GM21515 (cell line): ENCODE measurements at regions not wholly inside any gene's neighbourhood (a gene's known extent, or its start where the extent isn't known, plus 50 kb on each side); places are given as distances from the start of the nearest gene placed in this dataset.

Experiments
- ATAC-seq: cut with Tn5 transposase; IDR thresholded peaks from one replicate; pipeline ENCODE4 v1.9.1; 2021; ENCODE audit not compliant: unreplicated experiment

DNA sequence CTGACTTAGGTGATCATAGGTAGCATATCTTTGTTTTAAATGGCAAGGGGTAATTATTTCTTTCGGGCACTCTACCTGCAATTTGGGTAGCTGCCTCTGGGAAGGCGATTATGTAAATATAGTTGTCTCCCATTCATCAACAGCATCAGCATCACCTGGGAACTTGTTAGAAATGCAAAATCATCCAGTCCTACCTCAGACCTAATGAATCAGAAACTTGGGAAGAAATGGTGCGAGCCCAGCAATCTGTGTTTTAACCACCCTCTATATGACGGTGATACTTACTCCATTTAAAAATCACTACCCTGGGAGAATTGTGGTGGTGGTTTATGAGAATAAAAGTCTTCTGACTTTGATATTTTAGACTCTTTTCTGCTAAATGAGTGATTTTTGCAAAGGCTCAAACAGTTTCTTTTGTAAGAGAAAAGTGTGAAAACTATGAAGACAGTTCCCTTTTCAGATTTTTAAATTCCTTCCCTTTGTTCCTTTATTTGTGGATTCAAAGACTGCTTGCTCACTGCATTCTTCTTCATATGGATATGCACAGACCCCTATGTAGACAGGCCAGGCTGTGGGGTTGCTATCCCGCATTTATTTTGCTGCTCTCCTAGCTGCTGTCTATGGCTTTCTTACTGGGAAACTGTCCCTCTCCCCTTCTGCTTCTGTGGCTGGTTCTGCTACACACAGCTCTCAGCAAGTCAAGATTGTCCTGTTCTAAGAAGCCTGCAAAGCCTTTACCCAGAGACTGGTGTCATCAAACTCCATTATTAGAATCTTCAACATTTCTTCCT is 365.3 kb downstream of the RNF144B start:
- ATAC-seq = no peak

DNA sequence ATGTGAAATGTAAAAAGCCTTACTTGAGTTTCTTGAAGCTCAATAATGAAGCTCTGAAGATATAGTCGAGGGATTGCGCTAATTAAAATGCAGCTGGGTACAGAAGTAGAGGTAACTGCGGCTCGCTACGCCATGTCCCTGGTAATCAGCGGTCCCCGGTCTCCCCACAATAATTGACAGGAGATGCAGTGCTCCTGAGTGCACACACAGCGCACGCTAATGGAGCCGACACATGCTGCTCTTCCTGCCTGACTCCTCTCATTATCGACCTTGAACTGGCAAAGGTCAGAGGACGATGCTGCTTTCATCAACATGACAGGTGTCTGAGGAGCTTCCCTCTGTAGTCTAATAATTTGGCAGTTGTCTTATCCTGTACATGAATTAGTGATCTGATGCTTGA is 365.9 kb downstream of the RNF144B start:
- ATAC-seq = no peak

DNA sequence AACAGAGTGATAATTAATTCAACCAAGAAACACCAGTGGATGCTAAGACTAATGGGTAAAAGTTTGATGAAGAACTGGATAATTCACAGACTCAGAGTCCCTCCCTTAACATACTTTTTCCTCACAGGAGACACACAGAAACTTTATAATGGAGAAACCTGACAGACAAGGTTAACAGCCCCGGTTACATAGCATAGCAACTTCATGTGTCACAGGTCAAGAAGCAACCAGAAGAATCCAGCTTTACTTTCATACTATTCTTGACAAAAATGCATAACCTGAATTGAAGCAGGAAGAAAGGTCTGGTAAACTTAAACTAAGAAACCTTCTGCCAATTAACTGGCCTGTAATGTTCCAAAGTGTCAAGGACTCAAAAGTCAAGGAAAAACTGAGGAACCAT is 375.9 kb downstream of the RNF144B start:
- no peak for ATAC-seq

DNA sequence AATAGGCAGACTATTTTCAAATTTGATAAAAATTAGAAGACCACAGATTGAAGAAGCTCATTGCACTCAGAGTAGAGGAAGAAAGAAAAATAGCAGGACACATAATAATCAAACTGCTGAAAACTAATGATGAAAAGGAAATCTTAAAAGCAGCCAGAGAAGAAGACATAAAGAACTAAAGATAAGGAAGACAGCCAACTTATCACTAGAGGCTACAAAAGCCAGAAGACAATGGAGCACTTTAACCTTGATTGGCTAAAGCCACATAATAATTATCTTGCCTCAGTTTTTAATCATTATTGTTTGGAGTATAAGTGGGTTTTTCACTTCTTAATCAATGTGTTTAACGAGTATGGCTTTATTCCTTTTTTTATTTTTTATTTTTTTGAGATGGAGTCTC is 397.6 kb downstream of the RNF144B start:
- ATAC-seq = no peak

DNA sequence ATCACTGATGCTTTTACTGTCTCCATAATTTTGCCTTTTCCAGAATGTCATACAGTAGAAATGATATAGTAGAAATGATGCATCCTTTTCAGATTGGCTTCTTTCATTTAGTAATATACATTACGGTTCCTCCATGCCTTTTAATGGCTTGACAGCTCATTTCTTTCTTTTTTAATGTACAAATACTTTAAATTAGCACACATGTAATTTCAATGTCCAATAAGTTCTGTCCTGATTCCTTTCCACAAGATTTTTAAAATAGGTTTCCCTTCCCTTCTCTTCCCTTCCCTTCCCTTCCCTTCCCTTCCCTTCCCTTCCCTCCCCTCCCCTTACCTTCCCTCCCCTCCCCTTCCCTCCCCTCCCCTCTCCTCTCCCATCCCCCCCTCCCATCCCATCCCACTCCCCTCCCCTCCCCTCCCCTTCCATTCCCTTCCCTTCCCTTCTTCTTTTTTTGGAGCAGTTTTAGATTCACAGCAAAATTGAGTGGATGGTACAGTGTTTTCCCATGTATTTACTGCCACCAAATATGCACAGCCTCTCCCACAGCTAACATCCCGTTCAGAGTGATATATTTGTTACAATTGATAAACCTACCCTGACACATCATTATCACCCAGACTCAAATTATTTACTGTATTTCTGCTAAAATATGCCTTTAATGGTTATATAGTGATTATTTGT is 398.8 kb downstream of the RNF144B start:
- ATAC-seq = no peak

DNA sequence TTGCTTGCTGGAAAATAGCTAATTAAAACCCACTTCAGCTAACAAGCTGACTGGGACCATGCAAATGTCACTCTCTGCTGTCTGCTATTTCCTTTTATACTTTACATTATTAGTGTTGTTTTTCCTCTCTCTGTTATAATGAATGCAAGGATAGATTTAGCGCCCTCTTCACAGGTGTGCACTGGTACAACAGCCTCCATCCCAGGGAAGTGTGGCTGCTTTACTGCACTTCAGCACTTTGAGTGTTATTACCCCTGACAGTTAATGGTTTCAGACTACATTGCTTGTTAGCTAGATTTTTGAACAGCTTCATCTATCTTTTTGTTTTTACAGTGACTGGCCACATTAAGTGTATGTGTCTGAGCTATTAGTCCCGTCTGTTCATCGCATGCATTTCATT is 405.7 kb downstream of the RNF144B start:
- no peak for ATAC-seq

DNA sequence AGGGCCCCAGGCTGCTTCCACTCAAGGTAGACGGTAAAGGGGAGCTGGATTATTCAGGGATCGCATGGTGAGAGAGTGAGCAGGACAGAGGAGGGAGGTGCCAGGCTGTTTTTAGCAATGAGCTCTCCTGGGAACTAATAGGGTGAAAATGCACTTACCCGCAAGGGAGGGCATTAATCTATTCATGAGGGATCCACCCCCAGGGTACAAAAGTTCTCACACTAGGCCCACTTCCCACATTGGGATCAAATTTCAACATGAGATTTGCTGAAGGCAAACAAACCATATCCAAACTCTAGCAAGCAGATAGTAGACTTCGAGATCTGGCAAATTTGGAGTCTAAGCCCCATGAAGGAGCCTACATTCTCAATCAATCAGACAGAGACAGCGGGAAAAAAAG is 408.6 kb downstream of the RNF144B start:
- no peak for ATAC-seq

DNA sequence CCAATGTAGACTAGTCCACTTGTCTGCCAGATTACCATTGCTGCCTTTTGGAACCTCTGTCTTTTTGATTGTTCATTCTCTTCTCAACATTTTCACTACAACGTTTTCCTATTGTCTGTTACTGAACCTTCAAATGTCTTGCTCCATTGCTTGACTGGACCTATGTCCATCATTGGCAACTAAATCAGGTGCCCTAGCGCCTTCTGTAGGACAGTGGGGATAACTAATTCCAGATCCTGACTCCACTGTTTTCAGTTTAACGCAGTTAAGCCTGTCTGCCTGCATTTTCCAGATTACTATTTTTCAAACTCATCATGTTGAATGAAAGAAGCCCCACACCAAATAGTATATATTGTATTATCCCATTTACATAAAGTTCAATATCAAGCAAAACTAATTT is 433.6 kb downstream of the RNF144B start:
- no peak for ATAC-seq

DNA sequence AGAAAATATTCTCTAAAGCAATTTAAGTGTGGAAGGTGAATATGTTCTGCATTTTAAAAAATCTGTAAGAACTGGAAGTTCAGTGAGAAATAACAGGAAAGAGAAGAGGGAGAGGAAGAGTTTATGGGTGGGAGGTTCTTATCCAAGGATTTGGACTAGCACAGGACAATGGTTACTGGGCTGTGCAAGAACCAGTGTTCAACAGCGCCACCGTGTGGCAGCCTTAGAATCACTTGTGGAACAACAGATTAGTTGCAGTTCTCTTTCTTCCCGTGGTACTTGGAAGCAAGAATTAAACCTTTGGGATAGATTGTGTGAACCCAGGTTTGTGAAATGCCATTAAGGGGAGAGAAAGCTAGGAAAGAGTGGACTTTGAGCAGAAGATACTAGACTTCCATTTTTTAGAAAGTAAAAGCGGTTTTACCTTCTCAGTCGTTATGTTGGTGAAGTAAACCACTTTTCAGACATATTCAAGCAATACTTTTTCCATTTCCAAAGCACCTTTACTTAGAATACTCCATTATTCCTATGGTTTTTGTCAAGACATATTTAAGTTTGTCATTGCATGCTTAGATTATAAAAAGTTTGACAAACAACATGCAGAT is 436.7 kb downstream of the RNF144B start:
- ATAC-seq = no peak

DNA sequence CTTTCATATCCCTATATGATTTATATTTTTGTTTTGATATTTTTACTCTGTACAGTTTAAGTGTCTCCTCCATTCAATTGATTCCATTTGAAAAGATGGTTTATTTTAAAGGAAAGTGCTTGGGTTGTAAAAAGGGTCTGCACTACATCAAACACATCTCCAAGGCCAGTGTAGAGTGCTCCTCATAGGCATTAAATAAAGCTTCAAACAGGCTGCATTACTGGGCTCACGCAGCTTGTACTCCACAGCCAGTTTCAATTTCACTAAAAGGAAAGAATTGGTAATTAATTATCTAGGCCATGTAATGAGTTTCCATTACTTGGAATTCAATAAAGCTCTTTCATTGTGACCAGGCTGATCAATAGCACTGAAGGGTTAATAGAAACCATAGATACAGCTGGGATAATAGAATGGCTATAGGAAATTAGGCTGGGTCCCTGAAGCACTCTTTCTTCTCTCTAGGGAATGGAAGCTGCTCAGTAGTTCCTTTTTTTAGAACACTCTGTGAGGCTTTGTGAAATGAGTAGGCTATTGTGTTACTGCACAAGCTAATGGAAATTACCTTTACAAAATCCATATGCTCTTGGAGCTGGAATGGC is 442.2 kb downstream of the RNF144B start:
- no peak for ATAC-seq

DNA sequence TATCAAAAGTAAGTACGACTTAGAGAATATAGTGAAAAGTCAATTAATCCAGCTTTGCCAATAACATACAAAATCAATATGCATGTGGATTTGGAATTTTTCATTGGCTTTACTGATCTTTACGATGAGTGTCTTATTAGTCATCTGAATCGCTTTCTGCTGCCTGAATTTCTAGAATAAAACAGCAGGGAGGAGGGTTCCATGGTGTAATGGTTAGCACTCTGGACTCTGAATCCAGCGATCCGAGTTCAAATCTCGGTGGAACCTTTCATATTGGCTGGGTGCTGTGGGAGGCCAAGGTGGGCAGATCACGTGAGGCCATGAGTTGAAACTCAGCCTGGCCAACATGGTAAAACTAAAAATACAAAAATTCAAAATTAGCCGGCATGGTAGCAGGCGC is 448.8 kb downstream of the RNF144B start:
- ATAC-seq = no peak

DNA sequence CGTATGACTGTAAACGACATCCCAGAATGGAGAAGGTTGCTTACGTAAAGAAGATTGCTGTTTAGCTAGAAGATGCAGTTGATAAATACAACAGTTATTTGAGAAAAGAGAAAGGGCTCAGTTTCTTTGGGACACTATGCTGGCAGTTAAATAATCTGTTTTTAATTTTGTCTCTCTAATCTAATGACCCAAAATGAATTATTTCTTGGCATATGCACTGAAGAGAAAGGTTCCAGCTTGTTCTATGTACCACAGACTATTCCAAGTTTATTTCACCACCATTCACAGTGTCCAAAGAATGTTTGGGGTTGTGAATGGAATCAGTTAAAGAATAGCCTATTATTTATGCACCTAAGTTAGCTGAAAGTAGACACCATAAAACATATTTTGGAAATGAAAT is 449.9 kb downstream of the RNF144B start:
- no peak for ATAC-seq

DNA sequence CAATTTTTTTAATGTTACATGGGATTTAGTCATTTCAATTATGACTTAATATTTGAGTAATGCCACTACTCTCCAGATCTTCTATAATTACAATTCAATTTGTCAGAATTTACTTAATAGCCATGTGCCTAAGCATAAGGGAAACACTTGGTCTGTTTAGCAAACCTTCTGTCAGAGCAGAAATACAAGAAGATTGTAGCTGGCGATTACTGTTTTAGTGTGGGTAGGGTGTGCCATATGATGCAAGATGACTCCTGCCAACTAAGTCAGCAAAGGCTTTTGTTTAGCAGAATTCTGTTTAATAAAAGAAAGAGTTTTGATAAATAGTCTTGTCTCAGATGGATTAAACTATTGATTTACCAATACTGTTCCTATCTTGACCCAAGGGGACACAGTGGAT is 455.4 kb downstream of the RNF144B start:
- ATAC-seq = no peak

DNA sequence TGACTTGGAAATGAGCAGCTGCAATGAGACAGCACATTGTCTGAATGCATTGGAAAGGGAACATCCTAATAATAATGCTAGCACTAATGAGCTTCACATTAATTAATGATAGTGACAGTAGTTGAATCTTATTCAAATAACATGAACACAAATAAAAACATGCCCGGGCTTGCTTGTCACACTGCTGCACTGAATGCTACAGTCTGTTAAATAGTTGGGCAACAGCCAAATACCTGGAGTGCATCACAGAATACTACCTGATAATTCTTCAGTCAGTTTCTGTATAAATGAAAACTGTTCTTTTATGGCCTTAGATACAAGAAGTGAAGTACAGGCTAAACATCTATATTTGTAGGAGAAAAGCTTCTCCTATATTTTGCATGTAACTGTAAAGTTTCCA is 458.7 kb downstream of the RNF144B start:
- no peak for ATAC-seq

DNA sequence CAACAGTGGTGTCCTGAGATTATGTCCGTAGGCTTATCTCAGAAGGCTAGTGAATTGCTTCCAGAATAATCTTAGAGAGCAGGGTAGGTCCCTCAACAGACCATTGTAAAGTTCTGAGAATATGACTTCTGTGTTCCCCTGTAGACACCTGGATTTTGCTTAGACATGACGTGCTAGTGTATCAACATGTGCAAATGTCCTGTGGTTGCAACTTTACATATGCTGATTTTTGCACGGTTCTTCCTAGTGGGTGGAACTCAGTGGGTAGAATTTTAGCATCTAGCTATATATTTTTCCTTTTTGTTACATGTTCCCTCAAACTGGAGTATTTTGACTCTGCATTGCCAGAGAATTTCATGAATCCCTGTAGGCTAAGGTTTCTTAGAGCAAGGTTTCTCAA is 459.2 kb downstream of the RNF144B start:
- no peak for ATAC-seq

DNA sequence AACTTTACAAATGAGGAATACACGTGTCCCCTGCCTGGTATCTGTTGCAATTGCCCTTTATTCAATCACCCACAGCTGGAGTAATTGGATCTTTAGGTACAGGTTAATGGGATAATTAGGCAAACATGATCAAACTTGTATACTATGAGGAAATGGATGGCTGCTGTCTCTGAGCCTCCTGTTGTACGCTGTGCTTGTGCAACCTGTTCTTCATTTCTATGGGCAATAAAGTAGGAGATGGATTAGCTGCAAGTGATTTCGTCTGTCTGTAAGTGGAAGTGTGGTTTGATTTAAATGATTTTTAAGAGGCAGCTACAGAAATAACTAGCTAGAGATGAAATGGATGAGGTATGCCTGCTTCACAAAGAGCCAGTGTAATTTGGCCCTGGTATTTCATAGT is 474.1 kb downstream of the RNF144B start:
- no peak for ATAC-seq

DNA sequence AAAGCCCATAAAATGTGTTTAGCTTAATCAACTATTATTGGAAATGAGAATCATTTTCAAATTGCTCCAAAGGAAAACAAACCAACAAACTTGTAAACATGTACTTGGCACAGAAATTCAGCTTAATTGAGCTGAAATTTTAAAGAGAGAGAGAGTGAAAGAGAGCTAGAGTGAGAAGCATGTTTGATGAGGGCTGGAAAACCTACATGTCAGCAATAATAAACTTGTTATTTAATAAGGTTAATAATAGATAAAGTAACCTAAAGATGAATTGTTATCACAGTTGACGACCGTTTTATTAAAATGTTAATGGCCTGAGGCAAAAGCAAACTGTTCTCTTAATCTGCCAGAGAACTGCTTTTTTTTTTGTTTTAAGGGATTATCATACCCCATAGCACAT is 496.1 kb downstream of the RNF144B start:
- ATAC-seq = no peak

DNA sequence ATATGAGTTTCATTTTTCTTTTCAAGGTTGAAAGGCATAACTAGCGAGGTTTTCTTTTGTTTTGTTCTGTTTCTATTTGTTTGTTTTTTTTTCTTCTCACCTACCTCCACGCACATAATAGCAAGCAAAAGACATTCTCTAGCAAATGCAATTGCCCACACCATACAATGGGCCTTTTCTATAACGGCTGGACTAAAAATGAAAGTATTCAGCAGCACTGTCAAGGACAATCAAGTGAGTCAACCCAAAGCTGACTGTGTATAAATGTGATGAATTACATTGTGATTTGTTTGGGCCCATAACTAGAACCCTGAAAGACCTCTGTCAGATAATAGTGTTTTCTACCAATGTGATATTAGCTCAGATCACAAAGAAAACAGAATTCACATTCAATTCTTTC is 496.7 kb downstream of the RNF144B start:
- no peak for ATAC-seq

DNA sequence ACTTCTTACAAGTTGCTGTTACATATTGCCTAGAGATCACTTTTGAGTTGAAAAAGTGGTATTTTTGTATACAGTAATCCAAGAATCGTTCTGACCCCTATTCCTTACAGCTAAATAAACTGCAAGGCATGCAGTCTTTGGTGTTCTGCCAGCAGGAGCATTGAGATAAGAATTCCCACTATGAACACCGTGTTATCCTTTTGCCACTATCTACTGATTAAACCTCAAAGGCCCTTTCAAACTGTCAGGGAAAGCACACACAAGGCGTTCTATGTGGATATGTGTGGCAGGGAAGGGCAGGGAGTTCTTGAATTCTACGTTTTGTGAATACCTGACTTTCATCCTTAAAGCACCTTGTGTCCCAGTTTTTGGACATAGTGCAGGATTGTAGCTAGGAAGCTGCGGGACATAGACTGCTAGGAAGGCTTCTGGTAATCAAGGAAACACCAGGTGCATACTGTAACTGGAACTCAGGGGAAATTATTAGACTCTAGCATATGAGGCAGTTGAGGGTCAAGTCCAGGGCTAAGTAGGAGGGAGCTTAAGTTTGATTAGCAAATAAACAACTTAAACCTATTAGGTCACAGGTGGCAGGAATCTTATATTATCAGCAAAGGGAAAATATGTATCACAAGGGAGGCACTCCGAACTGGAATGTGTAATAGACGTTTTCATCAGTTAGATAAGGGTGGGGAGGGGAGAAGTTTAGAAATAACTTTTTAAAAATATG is 506.6 kb downstream of the RNF144B start:
- ATAC-seq = no peak

DNA sequence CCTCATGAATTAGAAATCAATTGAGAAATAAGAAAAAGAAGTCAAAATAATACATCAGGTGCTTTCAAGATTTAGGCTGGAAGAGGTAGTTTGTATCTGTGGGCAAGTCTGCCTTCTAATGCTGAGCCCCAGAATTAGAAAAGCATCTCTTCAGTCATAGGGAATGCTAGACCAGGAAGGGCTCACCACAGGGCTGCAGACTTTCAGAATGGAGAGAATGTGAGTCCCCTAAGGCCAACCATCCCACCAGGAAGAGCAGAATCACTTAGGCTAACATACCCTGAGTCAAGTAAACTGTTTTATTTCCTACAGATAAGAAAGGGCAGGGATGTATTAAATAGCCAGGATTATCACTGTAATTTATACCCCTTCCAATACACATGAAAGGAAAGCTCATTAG is 510.2 kb downstream of the RNF144B start:
- no peak for ATAC-seq

DNA sequence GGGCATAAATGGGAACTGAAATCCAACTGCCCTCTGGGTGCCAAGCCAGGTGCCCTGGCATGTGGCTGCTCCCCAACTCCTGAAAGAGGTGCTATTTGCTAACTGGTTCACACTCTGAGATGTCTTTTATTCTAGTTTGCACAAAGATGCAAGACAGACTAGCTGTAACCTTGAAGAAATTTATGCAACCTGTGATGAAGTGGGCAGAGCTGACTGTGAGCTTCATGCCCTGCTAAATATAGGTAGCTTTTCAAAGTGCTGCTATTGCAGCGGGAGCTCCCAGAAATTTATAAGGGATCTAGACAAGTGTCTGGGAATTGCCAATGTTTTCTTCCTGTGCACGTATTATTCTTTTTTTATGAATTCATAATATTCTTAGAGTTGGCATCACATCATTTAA is 517.5 kb downstream of the RNF144B start:
- ATAC-seq = no peak
